GM23338 (cell line): ENCODE measurements at regions not wholly inside any gene's neighbourhood (a gene's known extent, or its start where the extent isn't known, plus 50 kb on each side); places are given as distances from the start of the nearest gene placed in this dataset.

Experiments
- CTCF ChIP-seq, 2 experiments: fragments of 200-600 bp in 1 of 2; sonication (generic) in 1 of 2; conservative IDR thresholded peaks; 2 replicates each; pipeline versions ENCODE4 v1.5.1 to v1.6.1; 2016 to 2017; ENCODE audit warnings: antibody characterized with exemption in 2 of 2, low read depth in 2 of 2, mild to moderate bottlenecking in 2 of 2, moderate library complexity in 1 of 2
- EZH2 ChIP-seq: fragments of 200-600 bp; sonication (generic); IDR thresholded peaks from one replicate; pipeline ENCODE4 v1.8.0; 2017; ENCODE audit warnings: antibody characterized with exemption, mild to moderate bottlenecking, low read depth; ENCODE audit not compliant: unreplicated experiment
- EZH2phosphoT487 ChIP-seq: fragments of 200-600 bp; sonication (generic); IDR thresholded peaks from one replicate; pipeline ENCODE4 v1.8.1; 2018; ENCODE audit warnings: antibody characterized with exemption; ENCODE audit not compliant: unreplicated experiment
- POLR2AphosphoS5 ChIP-seq: IDR thresholded peaks from 2 replicates; pipeline ENCODE4 v1.6.1; 2016; ENCODE audit warnings: antibody characterized with exemption, low read depth

- no peak for TF ChIP-seq CTCF (conservative IDR thresholded peaks at IDR 0.05; ENCODE audit: low read depth in 2 of 2)
- no peak for TF ChIP-seq POLR2AphosphoS5
- no peak for TF ChIP-seq EZH2
- no peak for TF ChIP-seq EZH2phosphoT487
These were observed 122.4 kb downstream of the BCOR start for GRCh38 chrX:39975101-39975925.
